Activated naive CD4-positive, alpha-beta T cell treated with Interleukin-2 at 50 U/mL for 16 hours (primary cell): ENCODE measurements at regions not wholly inside any gene's neighbourhood (a gene's known extent, or its start where the extent isn't known, plus 50 kb on each side); places are given as distances from the start of the nearest gene placed in this dataset.

Source experiments
- DNase-seq: peaks from one replicate; pipeline ENCODE4 v3.0.0-alpha.2; 2020

- DNase-seq: no peak
Measured at GRCh38 chr13:79680485-79680884, 199.5 kb downstream of the NDFIP2 start.

- no peak for DNase-seq
Measured at GRCh38 chr13:79679334-79679733, 198.4 kb downstream of the NDFIP2 start.

GRCh38 chr13:79678100-79678499, 197.1 kb downstream of the NDFIP2 start:
- DNase-seq: no peak

- DNase-seq: no peak
Measured at GRCh38 chr13:79675931-79676660, 195.1 kb downstream of the NDFIP2 start.

GRCh38 chr13:79674765-79675515, 194.0 kb downstream of the NDFIP2 start:
- no peak for DNase-seq

- no peak for DNase-seq
Measured at GRCh38 chr13:79673993-79674377, 193.0 kb downstream of the NDFIP2 start.

GRCh38 chr13:79673310-79673992, 192.5 kb downstream of the NDFIP2 start:
- DNase-seq: no peak

GRCh38 chr13:79671420-79671819, 190.5 kb downstream of the NDFIP2 start:
- DNase-seq: no peak

- DNase-seq: no peak
Measured at GRCh38 chr13:79668201-79668752, 187.3 kb downstream of the NDFIP2 start.

GRCh38 chr13:79667771-79668170, 186.8 kb downstream of the NDFIP2 start:
- DNase-seq: no peak

- DNase-seq: no peak
Measured at GRCh38 chr13:79663977-79664636, 183.2 kb downstream of the NDFIP2 start.

- DNase-seq: no peak
Measured at GRCh38 chr13:79663435-79663834, 182.5 kb downstream of the NDFIP2 start.

- DNase-seq: no peak
Measured at GRCh38 chr13:79662882-79663281, 181.9 kb downstream of the NDFIP2 start.

GRCh38 chr13:79660361-79660760, 179.4 kb downstream of the NDFIP2 start:
- DNase-seq: no peak

GRCh38 chr13:79659121-79659521, 178.2 kb downstream of the NDFIP2 start:
- DNase-seq: no peak

GRCh38 chr13:79658333-79658975, 177.5 kb downstream of the NDFIP2 start:
- DNase-seq: no peak

- no peak for DNase-seq
Measured at GRCh38 chr13:79655509-79655908, 174.6 kb downstream of the NDFIP2 start.

- no peak for DNase-seq
Measured at GRCh38 chr13:79654520-79654919, 173.6 kb downstream of the NDFIP2 start.

- no peak for DNase-seq
Measured at GRCh38 chr13:79650688-79651087, 169.7 kb downstream of the NDFIP2 start.

GRCh38 chr13:79648191-79648590, 167.2 kb downstream of the NDFIP2 start:
- DNase-seq: no peak

- no peak for DNase-seq
Measured at GRCh38 chr13:79647533-79647932, 166.6 kb downstream of the NDFIP2 start.

- DNase-seq: no peak
Measured at GRCh38 chr13:79646880-79647279, 165.9 kb downstream of the NDFIP2 start.
